ENCODE measurements at regions not wholly inside any gene's neighbourhood (a gene's known extent, or its start where the extent isn't known, plus 50 kb on each side); places are given as distances from the start of the nearest gene placed in this dataset.

GRCh38 chr1:200243042-200243437 is 166.8 kb downstream of the ZNF281 start:
- H3K36me3 ChIP-seq, result no peaks in the 10 kb centered on the region
- H3K4me1 ChIP-seq, result no peaks in the 10 kb centered on the region
- H3K4me3 ChIP-seq, result no peak overlapping the region
- no peaks in the 10 kb centered on the region for H3K9me3 ChIP-seq
- no peak for TF ChIP-seq CTCF (IDR thresholded peaks at IDR 0.05)
- no peak for DNase-seq (ENCODE audit: low spot score)
- H3K27me3 ChIP-seq, result no peaks in the 10 kb centered on the region
- H3K27ac ChIP-seq, result no peak overlapping the region

GRCh38 chr1:200242110-200243041 is 167.5 kb downstream of the ZNF281 start:
- Histone ChIP-seq H3K9me3 (no peaks in the 10 kb centered on the region), H3K27me3 (no peaks in the 10 kb centered on the region), H3K36me3 (no peaks in the 10 kb centered on the region), H3K4me3 (no peak overlapping the region), H3K4me1 (no peaks in the 10 kb centered on the region), H3K27ac (peak overlapping the region in 1 of 2 donors; percentile 18)
- no peak for TF ChIP-seq CTCF (IDR thresholded peaks at IDR 0.05)
- no peak for DNase-seq (ENCODE audit: low spot score)

GRCh38 chr1:200240656-200241055 is 169.2 kb downstream of the ZNF281 start:
- no peak for TF ChIP-seq CTCF (IDR thresholded peaks at IDR 0.05)
- no peaks in the 10 kb centered on the region for H3K27me3 ChIP-seq

GRCh38 chr1:200238311-200238710 is 171.5 kb downstream of the ZNF281 start:
- H3K4me3 ChIP-seq, result no peak overlapping the region
- no peaks in the 10 kb centered on the region for H3K27me3 ChIP-seq
- no peaks in the 10 kb centered on the region for H3K4me1 ChIP-seq
- TF ChIP-seq CTCF (IDR thresholded peaks at IDR 0.05), result no peak
- H3K27ac ChIP-seq, result no peak overlapping the region
- H3K9me3 ChIP-seq, result no peaks in the 10 kb centered on the region
- no peak for DNase-seq (ENCODE audit: low spot score)
- no peaks in the 10 kb centered on the region for H3K36me3 ChIP-seq

More at GRCh38 chr1:200240656-200241055, 169.2 kb downstream of the ZNF281 start:
- Histone ChIP-seq H3K36me3 (no peaks in the 10 kb centered on the region), H3K4me3 (no peak overlapping the region), H3K4me1 (no peaks in the 10 kb centered on the region), H3K9me3 (no peaks in the 10 kb centered on the region), H3K27ac (no peak overlapping the region)
- no peak for DNase-seq (ENCODE audit: low spot score)

- Histone ChIP-seq H3K27me3 (no peaks in the 10 kb centered on the region), H3K36me3 (no peaks in the 10 kb centered on the region), H3K4me3 (no peak overlapping the region), H3K9me3 (no peaks in the 10 kb centered on the region), H3K4me1 (no peaks in the 10 kb centered on the region), H3K27ac (no peak overlapping the region)
- DNase-seq (ENCODE audit: low spot score), result no peak
- TF ChIP-seq CTCF (IDR thresholded peaks at IDR 0.05), result no peak
Measured at GRCh38 chr1:200237066-200237465, 172.8 kb downstream of the ZNF281 start.
